ENCODE measurements at regions not wholly inside any gene's neighbourhood (a gene's known extent, or its start where the extent isn't known, plus 50 kb on each side); places are given as distances from the start of the nearest gene placed in this dataset.

DNA sequence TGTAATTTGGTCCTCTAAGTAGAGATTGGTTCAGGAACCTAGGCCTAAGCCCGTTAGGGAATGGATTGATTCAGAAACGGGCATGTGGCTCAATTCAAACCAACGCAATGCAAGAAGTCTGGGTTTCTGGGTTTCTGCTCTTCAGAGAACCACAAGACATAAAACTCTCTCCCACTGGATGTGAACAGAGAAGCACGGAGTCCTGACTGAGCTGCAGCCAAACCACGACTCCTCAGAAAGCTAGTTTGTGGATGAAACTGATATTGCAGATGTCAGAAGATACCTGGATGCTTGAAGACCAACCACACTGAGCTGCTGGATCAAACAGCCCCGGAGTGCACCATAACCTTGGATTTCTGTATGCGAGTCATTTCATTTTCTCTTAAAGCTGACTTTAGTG, 50.0 kb downstream of the SOD2 start:
- Histone ChIP-seq H3K36me3 (no peaks in the 10 kb centered on the region), H3K27ac (no peak overlapping the region), H3K27me3 (no peaks in the 10 kb centered on the region), H3K4me3 (no peak overlapping the region), H3K9me3 (no peaks in the 10 kb centered on the region), H3K4me1 (no peaks in the 10 kb centered on the region)
- ATAC-seq (no peak), DNase-seq (no peak)
- intact Hi-C loops (cut with DNase I), result loop anchor here (10.0 kb wide), 1 partner anchor 468 kb away; no protein-coding TSS in a partner anchor
- TF ChIP-seq, protein P1, sequence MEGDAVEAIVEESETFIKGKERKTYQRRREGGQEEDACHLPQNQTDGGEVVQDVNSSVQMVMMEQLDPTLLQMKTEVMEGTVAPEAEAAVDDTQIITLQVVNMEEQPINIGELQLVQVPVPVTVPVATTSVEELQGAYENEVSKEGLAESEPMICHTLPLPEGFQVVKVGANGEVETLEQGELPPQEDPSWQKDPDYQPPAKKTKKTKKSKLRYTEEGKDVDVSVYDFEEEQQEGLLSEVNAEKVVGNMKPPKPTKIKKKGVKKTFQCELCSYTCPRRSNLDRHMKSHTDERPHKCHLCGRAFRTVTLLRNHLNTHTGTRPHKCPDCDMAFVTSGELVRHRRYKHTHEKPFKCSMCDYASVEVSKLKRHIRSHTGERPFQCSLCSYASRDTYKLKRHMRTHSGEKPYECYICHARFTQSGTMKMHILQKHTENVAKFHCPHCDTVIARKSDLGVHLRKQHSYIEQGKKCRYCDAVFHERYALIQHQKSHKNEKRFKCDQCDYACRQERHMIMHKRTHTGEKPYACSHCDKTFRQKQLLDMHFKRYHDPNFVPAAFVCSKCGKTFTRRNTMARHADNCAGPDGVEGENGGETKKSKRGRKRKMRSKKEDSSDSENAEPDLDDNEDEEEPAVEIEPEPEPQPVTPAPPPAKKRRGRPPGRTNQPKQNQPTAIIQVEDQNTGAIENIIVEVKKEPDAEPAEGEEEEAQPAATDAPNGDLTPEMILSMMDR (IDR thresholded peaks at IDR 0.05), result no peak

DNA sequence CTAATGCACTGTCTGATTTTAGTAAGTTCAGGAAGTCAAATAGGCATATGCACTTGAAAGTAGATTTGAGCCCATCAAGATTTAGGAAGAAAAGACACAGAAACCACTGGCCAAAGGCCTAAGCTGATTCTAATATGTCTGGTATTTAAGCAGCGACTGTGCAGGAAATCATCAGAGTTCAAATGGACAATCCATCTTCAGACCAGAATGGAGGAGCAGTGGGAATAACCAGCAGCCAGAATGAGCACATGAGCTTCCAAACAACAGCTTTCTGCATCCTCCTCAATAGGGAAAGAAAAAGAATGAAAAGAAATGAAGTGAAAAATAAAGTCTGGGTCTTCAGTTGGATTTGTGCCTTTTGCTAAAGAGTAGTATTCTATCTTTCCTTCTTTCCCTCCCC, 50.6 kb downstream of the SOD2 start:
- intact Hi-C loops (cut with DNase I), result loop anchor here (10.0 kb wide), 1 partner anchor 468 kb away; no protein-coding TSS in a partner anchor
- Histone ChIP-seq H3K27me3 (no peaks in the 10 kb centered on the region), H3K36me3 (no peaks in the 10 kb centered on the region), H3K4me3 (no peak overlapping the region), H3K27ac (no peak overlapping the region), H3K4me1 (no peaks in the 10 kb centered on the region), H3K9me3 (no peaks in the 10 kb centered on the region)
- TF ChIP-seq, protein P1 (IDR thresholded peaks at IDR 0.05), result no peak
- ATAC-seq (no peak), DNase-seq (no peak)

DNA sequence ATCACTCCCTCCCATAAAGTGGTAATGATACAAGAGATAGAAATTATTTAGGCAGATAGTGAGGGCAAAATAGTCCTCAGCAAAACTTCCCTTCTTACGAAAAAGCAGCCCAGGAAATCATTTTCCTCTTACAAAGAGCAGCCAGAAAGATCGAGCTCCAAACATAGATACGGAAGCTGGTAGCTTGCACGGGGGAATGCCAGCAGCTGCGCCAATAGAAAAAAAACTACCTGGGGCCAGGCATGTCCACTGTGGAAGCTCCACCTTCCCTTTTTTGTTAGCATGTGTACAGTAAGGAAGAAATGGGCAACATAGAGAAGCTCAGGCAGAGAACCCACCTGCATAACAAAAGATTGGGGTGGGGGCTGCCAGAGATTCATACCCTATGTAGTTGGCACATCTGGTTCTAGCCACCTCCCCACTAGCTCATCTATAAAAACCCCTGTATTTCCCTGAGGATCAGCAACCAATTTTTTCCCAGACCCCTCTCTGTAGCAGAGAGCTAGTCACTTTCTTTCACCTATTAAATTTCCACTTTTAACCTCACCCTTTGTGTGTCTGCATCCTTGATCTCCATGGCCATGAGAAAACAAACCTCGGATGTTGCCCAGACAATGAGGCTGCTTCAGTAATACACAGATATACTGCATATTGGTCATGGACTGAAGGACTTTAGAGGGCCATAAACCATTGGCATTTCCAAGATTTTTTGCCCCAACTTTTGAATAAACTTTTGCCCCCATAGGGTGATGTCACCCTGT, 52.1 kb downstream of the SOD2 start:
- Histone ChIP-seq H3K4me3 (no peak overlapping the region), H3K9me3 (no peaks in the 10 kb centered on the region), H3K4me1 (no peaks in the 10 kb centered on the region), H3K27ac (no peak overlapping the region), H3K36me3 (no peaks in the 10 kb centered on the region), H3K27me3 (no peaks in the 10 kb centered on the region)
- intact Hi-C loops (cut with DNase I), result loop anchor here (10.0 kb wide), 1 partner anchor 466 kb away; no protein-coding TSS in a partner anchor
- ATAC-seq, result no peak
- DNase-seq, result no peak
- TF ChIP-seq, protein P1 (IDR thresholded peaks at IDR 0.05), result no peak

DNA sequence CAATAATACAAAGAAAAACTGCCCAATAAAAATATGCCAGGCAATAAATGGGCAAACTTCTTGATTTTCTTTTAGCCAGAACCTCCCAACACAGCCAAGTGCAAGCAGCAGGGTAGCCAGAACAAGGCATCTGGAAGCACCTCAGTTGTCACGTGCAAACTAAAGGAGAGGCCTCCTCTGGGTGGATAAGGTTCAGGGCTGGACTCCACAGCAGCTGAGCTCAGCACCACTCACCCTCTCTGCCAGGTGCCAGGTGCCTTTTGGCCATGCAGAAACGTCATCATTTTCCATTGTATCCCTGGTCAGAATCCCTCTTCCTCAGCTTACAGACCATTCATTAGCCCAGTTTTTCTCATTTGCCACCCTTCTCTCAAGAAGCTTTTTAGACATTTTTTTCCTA, 52.7 kb downstream of the SOD2 start:
- no peak for DNase-seq

DNA sequence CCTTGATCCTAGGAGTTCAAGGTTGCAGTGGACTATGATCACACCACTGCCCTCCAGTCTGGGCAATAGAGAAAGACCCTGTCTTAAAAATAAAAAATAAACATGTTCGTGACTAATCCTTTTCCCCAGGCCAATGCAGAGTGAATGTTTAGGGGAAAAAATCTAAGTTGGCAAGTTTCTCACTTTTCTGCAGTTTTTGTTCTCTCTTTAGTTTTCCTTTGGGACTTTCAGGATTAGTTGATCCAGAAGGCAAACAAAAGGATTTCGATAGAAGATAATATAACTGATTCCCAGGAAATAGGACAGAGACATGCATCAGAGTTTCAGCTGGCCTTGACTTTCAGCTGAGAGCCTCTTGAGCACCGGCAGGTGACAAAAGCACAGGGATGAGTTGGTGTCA, 53.3 kb downstream of the SOD2 start:
- Histone ChIP-seq H3K4me1 (no peaks in the 10 kb centered on the region), H3K4me3 (no peak overlapping the region), H3K9me3 (no peaks in the 10 kb centered on the region), H3K27ac (no peak overlapping the region), H3K36me3 (no peaks in the 10 kb centered on the region), H3K27me3 (no peaks in the 10 kb centered on the region)
- intact Hi-C loops (cut with DNase I), result loop anchor here (10.0 kb wide), 1 partner anchor 465 kb away; no protein-coding TSS in a partner anchor
- TF ChIP-seq, protein P1 (IDR thresholded peaks at IDR 0.05), result no peak
- no peak for ATAC-seq
- DNase-seq, result no peak

More for the DNA sequence above, 52.7 kb downstream of the SOD2 start:
- H3K27me3 ChIP-seq, result no peaks in the 10 kb centered on the region
- TF ChIP-seq, protein P1 (IDR thresholded peaks at IDR 0.05), result no peak
- H3K4me3 ChIP-seq, result no peak overlapping the region
- H3K4me1 ChIP-seq, result no peaks in the 10 kb centered on the region
- H3K27ac ChIP-seq, result no peak overlapping the region
- H3K9me3 ChIP-seq, result no peaks in the 10 kb centered on the region
- intact Hi-C loops (cut with DNase I), result loop anchor here (10.0 kb wide), 1 partner anchor 466 kb away; no protein-coding TSS in a partner anchor
- no peak for ATAC-seq
- no peaks in the 10 kb centered on the region for H3K36me3 ChIP-seq

All from upper lobe of right lung (tissue), 1 donor.